ENCODE measurements at regions not wholly inside any gene's neighbourhood (a gene's known extent, or its start where the extent isn't known, plus 50 kb on each side); places are given as distances from the start of the nearest gene placed in this dataset.
"Not testable (repeated sequence)": the region's sequence is repeated elsewhere in the genome, so short reads cannot be mapped to it uniquely, and the experiment has no call there.

- DNase-seq (ENCODE audit: low read depth, low spot score): no peak
Measured at GRCh38 chr3:118805007-118805406, 229.6 kb downstream of the IGSF11 start.

GRCh38 chr3:118806423-118806822, 228.2 kb downstream of the IGSF11 start:
- no peak for DNase-seq (ENCODE audit: low read depth, low spot score)

- DNase-seq (ENCODE audit: low read depth, low spot score): not testable (repeated sequence)
Measured at GRCh38 chr3:118807349-118807748, 227.3 kb downstream of the IGSF11 start.

- DNase-seq (ENCODE audit: low read depth, low spot score): peak; percentile 27
Measured at GRCh38 chr3:118808723-118809122, 225.9 kb downstream of the IGSF11 start.

GRCh38 chr3:118809696-118810498, 224.7 kb downstream of the IGSF11 start:
- DNase-seq (ENCODE audit: low read depth, low spot score): no peak

- DNase-seq (ENCODE audit: low read depth, low spot score): no peak
Measured at GRCh38 chr3:118810499-118811035, 224.1 kb downstream of the IGSF11 start.

- DNase-seq (ENCODE audit: low read depth, low spot score): no peak
Measured at GRCh38 chr3:118811236-118811732, 223.4 kb downstream of the IGSF11 start.

- DNase-seq (ENCODE audit: low read depth, low spot score): no peak
Measured at GRCh38 chr3:118813472-118813871, 221.2 kb downstream of the IGSF11 start.

GRCh38 chr3:118817748-118818165, 216.9 kb downstream of the IGSF11 start:
- peak; percentile 80 for DNase-seq (ENCODE audit: low read depth, low spot score)

GRCh38 chr3:118818386-118818785, 216.3 kb downstream of the IGSF11 start:
- peak; percentile 73 for DNase-seq (ENCODE audit: low read depth, low spot score)

- DNase-seq (ENCODE audit: low read depth, low spot score): no peak
Measured at GRCh38 chr3:118823626-118824025, 211.0 kb downstream of the IGSF11 start.

- DNase-seq (ENCODE audit: low read depth, low spot score): no peak
Measured at GRCh38 chr3:118827446-118827845, 207.2 kb downstream of the IGSF11 start.

- no peak for DNase-seq (ENCODE audit: low read depth, low spot score)
Measured at GRCh38 chr3:118828351-118828750, 206.3 kb downstream of the IGSF11 start.

- DNase-seq (ENCODE audit: low read depth, low spot score): peak; percentile 4
Measured at GRCh38 chr3:118833075-118833474, 201.6 kb downstream of the IGSF11 start.

- DNase-seq (ENCODE audit: low read depth, low spot score): no peak
Measured at GRCh38 chr3:118838871-118839270, 195.8 kb downstream of the IGSF11 start.

GRCh38 chr3:118842147-118842863, 192.3 kb downstream of the IGSF11 start:
- DNase-seq (ENCODE audit: low read depth, low spot score): peak; percentile 26

GRCh38 chr3:118846176-118846575, 188.5 kb downstream of the IGSF11 start:
- DNase-seq (ENCODE audit: low read depth, low spot score): no peak
